ENCODE measurements at regions not wholly inside any gene's neighbourhood (a gene's known extent, or its start where the extent isn't known, plus 50 kb on each side); places are given as distances from the start of the nearest gene placed in this dataset.

GRCh38 chr6:119986934-119987549, 637.5 kb upstream of the MAN1A1 start:
- TF ChIP-seq ZNF292 (tag by site-specific recombination; IDR thresholded peaks at IDR 0.05; ENCODE audit: borderline replicate concordance, low read depth) = no peak
- no peak for TF ChIP-seq YY2 (tag by site-specific recombination; IDR thresholded peaks at IDR 0.05)
- no peak for TF ChIP-seq ZNF121 (tag by site-specific recombination; IDR thresholded peaks at IDR 0.05)
- no peak for TF ChIP-seq REPIN1 (tag by site-specific recombination; IDR thresholded peaks at IDR 0.05; ENCODE audit: low read depth)
- TF ChIP-seq CTCF (tag by site-specific recombination; IDR thresholded peaks at IDR 0.05) = no peak
- TF ChIP-seq ZNF792 (tag by site-specific recombination; IDR thresholded peaks at IDR 0.05) = no peak
- no peak for TF ChIP-seq HOXA7 (CRISPR knock-in tag; IDR thresholded peaks at IDR 0.05; ENCODE audit: borderline replicate concordance)
- TF ChIP-seq ZNF184 (tag by site-specific recombination; IDR thresholded peaks at IDR 0.05) = no peak
- no peak for TF ChIP-seq ZBTB21 (tag by site-specific recombination; IDR thresholded peaks at IDR 0.05)
- TF ChIP-seq ZNF423 (tag by site-specific recombination; IDR thresholded peaks at IDR 0.05) = no peak
- no peak for TF ChIP-seq KLF7 (tag by site-specific recombination; IDR thresholded peaks at IDR 0.05; ENCODE audit: borderline replicate concordance)
- TF ChIP-seq ZNF670 (tag by site-specific recombination; IDR thresholded peaks at IDR 0.05; ENCODE audit: low read depth) = no peak
- TF ChIP-seq ZBTB26 (tag by site-specific recombination; optimal IDR thresholded peaks at IDR 0.05) = no peak

All from HEK293 (cell line).